ENCODE measurements at regions not wholly inside any gene's neighbourhood (a gene's known extent, or its start where the extent isn't known, plus 50 kb on each side); places are given as distances from the start of the nearest gene placed in this dataset.

DNA sequence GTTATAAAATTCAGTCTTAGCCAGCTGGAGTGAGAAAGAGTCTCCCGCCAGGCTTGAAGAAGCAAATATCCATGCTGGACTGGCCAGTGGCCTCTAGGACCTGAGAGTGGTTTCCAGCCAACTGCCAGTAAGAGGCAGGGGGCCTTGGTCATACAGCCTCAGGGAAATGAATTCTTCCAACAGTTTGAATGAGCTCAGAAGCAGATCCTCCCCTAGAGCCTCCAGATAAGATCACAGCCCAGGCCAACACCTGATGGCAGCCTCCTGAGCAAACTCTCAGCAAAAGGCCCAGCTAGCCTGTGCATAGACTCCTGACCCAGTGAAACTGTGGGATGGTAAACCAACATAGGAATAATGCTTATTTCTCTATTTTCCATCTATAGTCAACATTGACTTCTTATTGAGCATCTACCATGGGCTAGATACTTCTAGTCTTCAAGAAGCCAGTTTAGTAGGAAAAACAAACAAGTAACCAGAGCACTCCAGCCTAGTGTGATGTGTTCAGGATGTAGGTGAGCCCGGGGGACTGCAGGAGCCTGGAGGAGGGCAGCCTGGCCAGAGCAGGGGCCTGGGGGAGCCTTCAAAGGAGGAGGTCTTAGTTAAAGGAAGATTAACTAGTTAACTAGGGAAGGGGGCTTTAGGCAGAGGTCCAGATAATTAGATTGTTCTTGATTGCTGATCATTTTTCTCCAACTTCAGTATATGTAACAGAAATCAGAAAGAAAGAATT, 115.4 kb upstream of the ADO start:
- H3K4me1 ChIP-seq: peaks cover 0 to 4% (median 0%) of the 10 kb centered on the region in 4 donors
- H3K4me3 ChIP-seq: no peak overlapping the region
- intact Hi-C loops (cut with DNase I; ENCODE audit: low total_unique reads): no loop called here
- H3K27ac ChIP-seq: no peak overlapping the region
- H3K36me3 ChIP-seq: no peaks in the 10 kb centered on the region
- H3K27me3 ChIP-seq: no peaks in the 10 kb centered on the region
- H3K9me3 ChIP-seq: no peaks in the 10 kb centered on the region
- no peak for DNase-seq
- TF ChIP-seq, protein P1, sequence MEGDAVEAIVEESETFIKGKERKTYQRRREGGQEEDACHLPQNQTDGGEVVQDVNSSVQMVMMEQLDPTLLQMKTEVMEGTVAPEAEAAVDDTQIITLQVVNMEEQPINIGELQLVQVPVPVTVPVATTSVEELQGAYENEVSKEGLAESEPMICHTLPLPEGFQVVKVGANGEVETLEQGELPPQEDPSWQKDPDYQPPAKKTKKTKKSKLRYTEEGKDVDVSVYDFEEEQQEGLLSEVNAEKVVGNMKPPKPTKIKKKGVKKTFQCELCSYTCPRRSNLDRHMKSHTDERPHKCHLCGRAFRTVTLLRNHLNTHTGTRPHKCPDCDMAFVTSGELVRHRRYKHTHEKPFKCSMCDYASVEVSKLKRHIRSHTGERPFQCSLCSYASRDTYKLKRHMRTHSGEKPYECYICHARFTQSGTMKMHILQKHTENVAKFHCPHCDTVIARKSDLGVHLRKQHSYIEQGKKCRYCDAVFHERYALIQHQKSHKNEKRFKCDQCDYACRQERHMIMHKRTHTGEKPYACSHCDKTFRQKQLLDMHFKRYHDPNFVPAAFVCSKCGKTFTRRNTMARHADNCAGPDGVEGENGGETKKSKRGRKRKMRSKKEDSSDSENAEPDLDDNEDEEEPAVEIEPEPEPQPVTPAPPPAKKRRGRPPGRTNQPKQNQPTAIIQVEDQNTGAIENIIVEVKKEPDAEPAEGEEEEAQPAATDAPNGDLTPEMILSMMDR (IDR thresholded peaks at IDR 0.05): no peak

DNA sequence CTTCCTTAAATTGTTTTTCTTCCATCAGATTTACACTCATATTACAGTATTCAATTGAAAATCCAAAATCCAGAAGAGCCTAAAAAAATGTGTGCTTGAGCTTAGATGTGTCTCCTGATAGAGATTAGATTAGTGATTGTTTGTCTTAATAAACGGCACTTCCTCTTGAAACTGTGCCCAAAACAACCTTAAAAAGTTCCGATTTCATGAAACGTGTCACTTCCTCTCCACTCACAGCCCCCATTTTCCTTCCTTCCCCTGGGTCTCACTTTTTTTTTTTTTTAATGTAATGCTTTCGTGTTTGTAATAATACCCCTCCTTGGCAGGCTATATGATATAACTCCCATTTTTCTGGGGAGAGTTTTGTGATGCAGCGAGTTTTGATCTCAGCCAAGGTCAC, 114.8 kb upstream of the ADO start:
- TF ChIP-seq, protein P1 (IDR thresholded peaks at IDR 0.05): no peak
- peaks cover 0 to 4% (median 0%) of the 10 kb centered on the region in 4 donors for H3K4me1 ChIP-seq
- H3K36me3 ChIP-seq: no peaks in the 10 kb centered on the region
- H3K4me3 ChIP-seq: no peak overlapping the region
- H3K27me3 ChIP-seq: no peaks in the 10 kb centered on the region
- no peak for DNase-seq
- no peak overlapping the region for H3K27ac ChIP-seq
- intact Hi-C loops (cut with DNase I; ENCODE audit: low total_unique reads): no loop called here
- no peaks in the 10 kb centered on the region for H3K9me3 ChIP-seq

DNA sequence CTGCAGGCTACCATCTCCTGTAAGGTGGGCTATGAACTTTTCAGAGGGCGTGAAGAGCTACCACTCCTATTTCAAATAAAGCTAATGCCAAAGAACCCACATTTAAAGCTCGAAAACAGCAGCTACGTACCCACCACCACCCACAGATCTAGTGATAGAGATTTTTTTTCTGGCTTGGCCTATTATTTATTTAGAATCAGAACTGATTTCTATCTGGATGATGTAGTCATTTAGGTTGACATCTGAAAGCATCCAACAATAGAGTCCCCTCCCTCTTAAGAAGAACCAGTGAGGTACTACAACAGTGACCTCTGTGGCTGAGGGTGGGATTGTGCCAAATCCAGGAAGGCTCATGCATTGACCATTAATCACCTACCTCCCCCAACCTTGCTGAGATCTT, 113.8 kb upstream of the ADO start:
- no peaks in the 10 kb centered on the region for H3K27me3 ChIP-seq
- H3K4me3 ChIP-seq: no peak overlapping the region
- no peak for DNase-seq
- intact Hi-C loops (cut with DNase I; ENCODE audit: low total_unique reads): no loop called here
- TF ChIP-seq, protein P1 (IDR thresholded peaks at IDR 0.05): no peak
- peaks cover 0 to 4% (median 0%) of the 10 kb centered on the region in 4 donors for H3K4me1 ChIP-seq
- H3K27ac ChIP-seq: no peak overlapping the region
- H3K36me3 ChIP-seq: no peaks in the 10 kb centered on the region
- H3K9me3 ChIP-seq: no peaks in the 10 kb centered on the region

DNA sequence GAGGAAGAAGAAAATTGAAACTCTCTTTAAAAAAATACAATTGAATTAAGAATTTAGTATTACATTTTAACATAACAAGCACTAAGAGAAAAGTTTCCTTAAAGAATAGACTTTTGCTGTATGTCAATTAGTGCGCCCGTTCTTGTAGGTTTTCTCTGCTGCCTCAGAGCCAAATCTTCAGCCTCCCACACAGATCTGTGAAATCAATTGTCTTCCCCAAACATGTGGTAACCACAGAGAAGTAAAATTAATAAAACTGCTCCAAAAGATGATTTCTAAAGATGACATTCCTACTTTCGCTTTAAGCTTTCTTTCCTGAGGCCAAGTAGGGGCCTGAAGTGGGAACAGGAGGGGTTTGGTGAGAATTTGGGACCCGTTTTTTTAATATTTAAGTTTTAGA, 113.2 kb upstream of the ADO start:
- no peak for DNase-seq
- H3K27me3 ChIP-seq: no peaks in the 10 kb centered on the region
- H3K27ac ChIP-seq: no peak overlapping the region
- peaks cover 0 to 4% (median 0%) of the 10 kb centered on the region in 4 donors for H3K4me1 ChIP-seq
- TF ChIP-seq, protein P1 (IDR thresholded peaks at IDR 0.05): no peak
- H3K4me3 ChIP-seq: no peak overlapping the region
- H3K36me3 ChIP-seq: no peaks in the 10 kb centered on the region
- intact Hi-C loops (cut with DNase I; ENCODE audit: low total_unique reads): no loop called here
- no peaks in the 10 kb centered on the region for H3K9me3 ChIP-seq

DNA sequence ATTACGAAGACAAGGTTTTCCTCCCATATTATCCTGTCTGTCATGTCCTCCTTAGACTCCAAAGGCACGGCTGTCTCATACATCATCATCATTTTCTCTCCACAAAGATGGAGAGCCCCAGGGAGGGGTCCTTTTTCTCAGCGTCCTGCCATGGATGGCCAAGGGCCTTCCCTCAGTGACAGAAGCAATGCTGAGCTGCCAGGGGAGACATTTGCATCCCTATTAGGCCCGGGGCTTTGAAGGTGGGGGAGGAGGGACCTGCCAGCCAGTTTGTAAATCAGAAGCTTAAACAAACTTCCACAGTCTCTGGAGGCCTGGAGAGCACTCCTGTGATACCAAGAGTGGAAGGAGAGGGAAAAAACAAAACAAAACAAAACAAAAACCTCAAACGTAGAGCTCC, 112.4 kb upstream of the ADO start:
- intact Hi-C loops (cut with DNase I; ENCODE audit: low total_unique reads): no loop called here
- no peaks in the 10 kb centered on the region for H3K9me3 ChIP-seq
- no peaks in the 10 kb centered on the region for H3K27me3 ChIP-seq
- no peak overlapping the region for H3K4me3 ChIP-seq
- H3K27ac ChIP-seq: no peak overlapping the region
- DNase-seq: no peak
- H3K36me3 ChIP-seq: no peaks in the 10 kb centered on the region
- TF ChIP-seq, protein P1 (IDR thresholded peaks at IDR 0.05): no peak
- H3K4me1 ChIP-seq: peaks cover 0 to 4% (median 0%) of the 10 kb centered on the region in 4 donors

All from tibial artery (tissue), 4 donors.